NCI-H2029 treated with DMSO at 0.1 percent for 48 hours (cell line): ENCODE measurements at regions not wholly inside any gene's neighbourhood (a gene's known extent, or its start where the extent isn't known, plus 50 kb on each side); places are given as distances from the start of the nearest gene placed in this dataset.

Experiments
- DNase-seq: peaks from one replicate; lab custom pipeline; 2025; lab: John Stamatoyannopoulos, UW

GRCh38 chr1:223052931-223053330, 90.1 kb downstream of the TLR5 start:
- no peak for DNase-seq

- DNase-seq: no peak
Observed at GRCh38 chr1:223056802-223057201, 86.2 kb downstream of the TLR5 start.

GRCh38 chr1:223057569-223058093, 85.4 kb downstream of the TLR5 start:
- no peak for DNase-seq
